Muscle of arm (tissue), 1 donor: ENCODE measurements at regions not wholly inside any gene's neighbourhood (a gene's known extent, or its start where the extent isn't known, plus 50 kb on each side); places are given as distances from the start of the nearest gene placed in this dataset.
"Not testable (repeated sequence)": the region's sequence is repeated elsewhere in the genome, so short reads cannot be mapped to it uniquely, and the experiment has no call there.

Source experiments
- DNase-seq: peaks from one replicate; pipeline ENCODE4 v3.0.0-alpha.2; 2013

DNA sequence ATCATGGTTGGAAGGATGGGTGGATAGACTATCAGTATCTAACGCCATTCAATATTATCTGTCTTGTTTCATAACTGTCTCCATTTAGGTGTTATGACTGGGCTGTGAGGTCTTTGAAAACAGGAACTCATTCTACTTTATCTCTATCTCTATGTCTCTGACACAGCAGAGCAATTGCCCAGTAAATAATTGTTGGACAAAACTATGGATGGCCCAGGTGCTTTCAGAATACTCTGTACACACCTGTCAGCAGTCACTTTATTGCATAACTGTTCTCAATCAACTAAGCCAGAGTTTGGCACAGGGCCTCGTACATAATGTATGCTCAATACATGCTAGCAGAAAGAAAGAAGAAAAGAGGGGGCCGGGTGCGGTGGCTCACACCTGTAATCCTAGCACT is 210.3 kb downstream of the OPA1 start:
- no peak for DNase-seq

DNA sequence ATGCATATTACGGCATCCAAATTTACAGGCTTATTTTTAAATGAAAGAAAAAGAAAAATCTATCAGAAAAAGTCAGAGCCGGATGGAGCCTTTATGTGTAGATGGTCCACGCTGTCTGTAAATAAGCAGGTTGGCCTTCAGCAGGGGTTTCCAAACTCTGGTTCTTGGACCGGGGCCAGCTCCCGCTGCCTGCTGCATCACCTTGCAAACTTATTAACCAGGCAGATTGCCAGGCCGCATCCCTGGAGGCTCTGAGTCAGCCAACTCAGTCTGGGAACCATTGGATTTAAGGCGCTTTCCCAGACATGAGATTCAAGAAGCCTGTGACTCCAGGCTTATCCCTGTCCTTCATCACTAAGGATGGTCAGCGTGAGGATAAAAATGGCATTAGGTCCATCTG is 212.4 kb downstream of the OPA1 start:
- peak; percentile 73 for DNase-seq

DNA sequence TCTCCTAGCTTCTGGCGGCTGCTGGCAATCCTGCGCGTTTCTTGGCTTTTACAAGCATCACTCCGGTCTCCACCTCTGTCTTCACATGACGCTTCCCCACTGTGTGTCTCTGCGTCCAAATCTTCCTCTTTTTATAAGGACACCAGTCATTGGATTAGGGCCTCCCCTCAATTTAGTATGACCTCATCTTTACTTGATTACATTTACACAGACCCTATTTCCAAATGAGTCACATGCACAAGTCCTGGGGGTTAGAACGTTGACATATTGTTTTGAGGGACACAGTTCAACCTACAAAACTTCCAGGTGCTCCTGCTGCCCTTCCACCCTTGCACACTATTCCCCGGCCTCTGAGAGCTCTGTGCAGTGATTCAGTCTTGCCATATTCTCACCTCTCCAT is 215.3 kb downstream of the OPA1 start:
- no peak for DNase-seq

DNA sequence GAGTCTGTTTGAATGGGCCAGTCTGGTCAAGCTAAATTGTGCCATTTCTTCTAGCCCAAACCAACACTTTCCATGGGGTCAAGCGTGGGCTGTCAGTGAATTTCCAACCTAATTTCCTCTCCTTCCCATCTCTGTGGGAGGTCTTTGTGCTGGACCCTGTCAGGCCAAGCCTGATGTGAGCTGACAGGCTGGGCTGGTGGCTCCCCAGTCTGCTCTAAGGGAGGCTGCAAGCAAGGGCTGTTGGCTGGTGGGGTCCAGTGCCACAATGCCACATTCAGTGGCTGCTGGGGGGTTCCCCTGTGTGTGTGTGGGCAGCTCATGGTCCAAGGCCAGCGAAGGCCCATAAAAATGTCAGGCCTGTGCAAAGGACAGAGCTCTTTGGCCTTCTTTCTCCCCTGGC is 216.1 kb downstream of the OPA1 start:
- DNase-seq, result no peak

DNA sequence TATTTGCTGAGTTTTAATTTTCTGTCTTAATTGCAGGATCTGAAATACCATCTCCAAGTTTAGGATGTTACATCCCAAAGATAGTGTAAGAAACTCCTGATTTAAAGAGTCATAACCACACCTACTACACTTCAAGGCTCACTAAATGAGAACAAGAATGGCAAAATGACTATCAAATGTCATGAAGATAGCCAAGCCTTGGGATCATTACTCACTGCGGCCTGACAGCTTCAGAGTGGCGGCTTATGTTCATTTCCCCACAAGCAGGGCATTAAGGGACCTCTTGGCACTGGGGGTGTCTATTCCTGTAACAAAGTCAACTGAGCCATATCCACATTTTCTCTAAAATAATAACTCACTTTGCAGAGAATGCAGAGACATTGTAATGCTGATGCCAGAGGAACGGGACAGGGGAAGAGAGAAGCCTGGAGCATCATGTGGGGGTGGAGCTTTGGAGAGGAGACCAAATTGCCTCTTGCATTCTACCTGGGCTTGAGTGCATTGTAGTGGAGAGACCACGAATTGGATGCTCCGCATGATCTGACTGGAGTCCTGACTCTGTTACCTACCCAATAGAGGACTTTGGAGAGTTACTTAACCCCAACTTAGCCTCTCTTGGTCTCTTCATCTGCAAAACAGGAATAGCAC is 219.2 kb downstream of the OPA1 start:
- DNase-seq, result no peak

DNA sequence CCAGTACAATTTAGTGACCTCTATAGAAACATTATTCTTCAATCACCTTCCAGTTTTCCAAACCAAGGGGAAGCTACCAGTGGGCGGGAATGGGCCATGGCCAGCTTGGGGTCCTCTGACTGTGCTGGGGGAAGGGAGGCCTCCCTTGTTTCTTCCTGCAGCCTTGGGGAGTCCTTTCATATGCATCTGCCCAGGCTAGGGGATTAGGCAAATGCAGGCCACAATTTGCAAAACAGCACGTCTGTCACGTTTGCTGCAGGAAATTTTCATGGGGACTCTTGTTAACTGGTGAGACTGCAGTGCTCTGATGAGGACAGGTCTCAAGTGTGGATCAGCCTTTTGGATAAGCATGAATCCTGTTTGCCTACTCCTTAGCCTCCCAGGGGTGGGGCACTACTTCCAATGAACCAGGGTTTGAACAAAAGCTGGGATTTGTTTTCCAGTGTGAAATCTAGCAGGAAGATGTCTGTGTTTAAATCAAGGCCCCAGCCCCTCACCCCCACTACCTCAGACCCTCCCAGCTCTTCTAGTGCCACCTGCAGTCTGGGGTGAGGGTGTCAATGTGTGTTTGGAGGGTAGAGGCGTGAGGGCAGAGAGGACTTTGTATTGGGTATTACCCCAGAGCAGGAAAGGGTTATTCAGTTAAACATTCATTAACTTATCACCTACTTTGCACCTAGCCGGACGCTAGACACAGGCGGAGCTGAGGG is 219.9 kb downstream of the OPA1 start:
- DNase-seq, result no peak

DNA sequence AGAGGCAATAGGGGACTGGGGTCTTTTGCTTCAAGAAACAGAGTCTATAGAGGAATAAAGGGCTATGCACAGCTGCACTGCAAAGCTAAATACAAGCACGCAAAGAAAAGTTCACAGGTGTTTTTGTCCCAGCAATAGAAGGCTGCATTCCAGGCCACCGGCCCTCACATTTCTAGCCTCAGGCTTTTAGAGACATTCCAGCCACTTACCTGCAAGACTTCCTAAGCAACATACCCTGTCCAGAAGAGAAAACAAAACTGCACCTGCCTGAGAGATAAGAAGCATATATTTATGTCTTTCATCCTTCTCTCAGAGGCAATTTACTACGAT is 220.5 kb downstream of the OPA1 start:
- no peak for DNase-seq

DNA sequence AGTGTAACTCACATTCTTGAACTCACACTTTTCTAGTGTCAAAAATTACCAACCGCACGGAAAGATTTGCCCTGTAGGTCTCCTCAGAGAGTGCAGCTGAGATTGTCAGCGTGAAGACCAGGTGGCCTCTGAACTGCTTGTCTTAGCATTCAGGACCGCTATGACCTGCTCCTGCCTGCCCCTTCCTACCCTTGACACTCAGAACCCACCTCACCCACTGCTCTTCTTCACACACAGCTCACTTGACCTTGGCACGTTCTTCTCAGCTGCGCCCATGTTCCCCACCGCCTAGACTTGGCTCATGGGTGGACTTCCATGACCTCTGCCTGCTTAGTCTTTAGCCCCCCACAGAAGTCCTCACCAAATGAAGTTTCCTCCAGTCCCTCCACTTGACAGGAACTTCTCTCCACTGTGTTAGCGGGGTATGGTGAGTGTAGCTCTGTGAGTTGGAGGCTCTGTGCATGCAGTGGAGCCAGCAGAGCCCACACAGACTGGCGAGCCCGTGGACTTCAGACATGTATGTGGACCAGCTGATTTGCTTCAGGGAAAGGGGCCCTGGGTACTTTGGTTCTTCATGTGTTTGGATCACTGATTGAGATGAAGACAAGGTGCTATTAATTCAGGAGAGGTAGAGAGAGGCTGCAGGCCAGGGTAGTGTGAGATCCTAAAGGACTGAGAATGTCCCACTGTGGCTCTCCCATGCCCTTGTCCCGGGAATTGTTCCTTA is 221.3 kb downstream of the OPA1 start:
- DNase-seq, result no peak

DNA sequence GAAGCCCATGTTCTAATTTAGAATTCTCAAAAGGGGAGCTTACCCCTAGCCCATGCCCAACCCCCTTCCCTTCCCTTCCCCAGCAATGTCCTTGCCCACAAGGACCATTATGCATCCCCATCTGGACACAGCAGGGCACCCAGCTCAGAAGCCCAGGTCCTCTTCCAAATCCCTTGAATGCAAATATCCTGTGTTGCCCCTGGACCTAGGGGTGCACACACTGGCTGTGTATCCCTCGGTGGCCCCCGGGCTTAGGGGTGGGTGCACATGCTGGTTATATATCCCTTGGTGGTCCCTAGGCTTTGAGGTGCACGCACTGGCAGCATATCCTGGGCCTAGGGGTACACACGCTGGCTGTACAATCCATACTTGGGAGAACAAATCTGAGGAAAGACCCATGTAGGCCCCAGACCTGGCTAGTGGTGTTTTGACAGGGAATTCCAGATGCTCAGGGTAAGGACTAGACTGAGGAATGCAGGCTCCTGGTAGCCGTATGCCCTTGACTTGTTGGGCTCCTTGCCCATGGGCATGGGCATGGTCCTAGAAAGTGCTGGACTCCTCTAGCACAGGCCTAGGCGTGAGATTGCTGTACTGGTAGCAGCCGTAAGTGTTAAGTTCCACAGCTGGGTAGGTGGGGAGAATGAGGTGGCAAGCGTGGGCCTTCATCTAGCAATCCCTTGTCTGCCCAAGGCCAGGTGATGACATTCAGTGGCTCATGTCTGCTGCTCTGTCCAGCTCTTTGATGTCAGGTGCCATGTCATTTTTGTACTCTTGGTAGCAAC is 222.4 kb downstream of the OPA1 start:
- no peak for DNase-seq

DNA sequence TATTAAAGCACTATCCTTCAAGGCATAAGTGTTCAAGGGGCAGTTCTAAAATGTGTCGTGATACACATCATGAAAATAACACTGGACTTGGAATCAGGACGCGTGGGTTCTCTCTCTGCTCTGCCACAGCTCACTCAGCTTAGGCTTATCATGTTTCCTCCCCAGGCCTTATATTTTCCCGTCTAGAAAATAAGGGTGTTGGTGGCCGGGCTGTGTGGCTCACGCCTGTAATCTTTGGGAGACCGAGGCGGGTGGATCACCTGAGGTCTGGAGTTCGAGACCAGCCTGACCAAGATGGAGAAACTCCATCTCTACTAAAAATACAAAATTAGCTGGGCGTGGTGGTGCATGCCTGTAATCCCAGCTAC is 223.0 kb downstream of the OPA1 start:
- DNase-seq, result no peak

DNA sequence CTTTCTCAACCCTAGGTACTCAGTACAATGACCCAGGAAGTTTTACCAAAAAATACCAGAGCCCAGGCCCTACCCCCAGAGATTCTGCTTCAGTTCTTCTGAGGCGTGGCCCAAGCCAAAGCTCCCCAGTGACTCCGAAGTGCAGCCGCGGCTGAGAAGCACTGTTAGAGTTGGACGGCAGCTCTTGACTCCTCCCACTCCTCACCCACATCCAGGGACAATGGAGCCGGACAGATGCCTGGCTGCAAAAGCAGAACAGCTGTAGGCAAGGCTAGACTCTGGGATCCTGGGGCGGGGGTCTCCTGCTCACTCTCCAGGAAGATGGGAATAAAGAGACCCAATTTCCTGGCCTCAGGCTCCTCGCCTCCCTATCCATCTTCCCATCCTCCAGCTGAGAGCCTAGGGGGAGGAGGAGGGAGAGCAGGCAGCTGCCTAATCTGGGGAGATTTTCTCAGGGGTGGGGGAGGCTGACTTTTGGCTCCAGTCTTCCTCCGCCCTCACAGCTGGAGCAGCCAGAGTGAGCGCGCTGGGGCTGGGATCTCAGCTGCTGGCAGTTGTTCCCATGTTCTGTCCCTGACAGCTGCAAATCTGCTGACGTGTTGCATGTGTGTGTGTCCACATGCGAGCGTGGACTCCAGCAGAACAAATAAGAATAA is 223.8 kb downstream of the OPA1 start:
- DNase-seq, result peak; percentile 96

DNA sequence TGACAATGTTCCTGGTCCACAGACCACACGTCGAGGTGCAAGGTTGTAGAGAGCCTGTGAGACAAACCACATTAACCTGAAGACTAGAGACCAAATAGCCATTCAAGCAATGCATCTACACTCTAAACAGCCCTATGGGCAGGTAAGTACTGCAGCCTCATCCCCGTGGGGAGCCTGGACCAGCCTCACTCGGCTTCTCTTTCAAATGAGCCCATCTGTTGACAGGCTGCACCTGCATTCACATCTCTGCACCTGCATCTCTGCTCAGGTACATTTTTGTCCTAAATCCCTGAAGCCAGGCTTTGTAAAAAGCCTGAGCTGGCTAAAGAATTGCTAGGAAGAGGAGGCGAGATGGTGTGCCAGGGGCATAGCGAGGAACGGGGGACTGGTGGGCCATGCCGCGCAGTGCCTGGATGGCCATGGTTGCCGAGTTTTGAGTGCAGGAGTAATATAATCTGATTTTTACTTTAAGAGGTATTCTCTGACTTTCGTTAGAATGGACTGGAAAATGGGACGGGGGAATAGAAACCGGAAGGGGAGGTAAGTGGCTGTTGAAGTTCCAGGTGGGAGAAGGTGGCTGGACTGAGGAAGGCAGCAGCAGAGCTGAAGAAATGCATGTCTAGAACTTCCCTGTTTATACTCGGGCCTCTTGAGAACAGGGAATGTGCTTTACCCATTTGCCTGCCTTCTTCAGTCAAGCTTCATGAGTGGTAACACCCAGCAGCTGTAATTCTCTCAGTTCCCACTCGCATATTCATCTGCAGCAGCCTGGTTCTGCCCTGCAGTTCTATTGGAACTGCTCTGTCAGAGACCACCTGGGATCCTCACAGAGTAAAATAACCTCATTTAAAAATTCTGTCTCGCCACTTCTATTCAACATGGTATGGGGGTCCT is 226.4 kb downstream of the OPA1 start:
- no peak for DNase-seq

DNA sequence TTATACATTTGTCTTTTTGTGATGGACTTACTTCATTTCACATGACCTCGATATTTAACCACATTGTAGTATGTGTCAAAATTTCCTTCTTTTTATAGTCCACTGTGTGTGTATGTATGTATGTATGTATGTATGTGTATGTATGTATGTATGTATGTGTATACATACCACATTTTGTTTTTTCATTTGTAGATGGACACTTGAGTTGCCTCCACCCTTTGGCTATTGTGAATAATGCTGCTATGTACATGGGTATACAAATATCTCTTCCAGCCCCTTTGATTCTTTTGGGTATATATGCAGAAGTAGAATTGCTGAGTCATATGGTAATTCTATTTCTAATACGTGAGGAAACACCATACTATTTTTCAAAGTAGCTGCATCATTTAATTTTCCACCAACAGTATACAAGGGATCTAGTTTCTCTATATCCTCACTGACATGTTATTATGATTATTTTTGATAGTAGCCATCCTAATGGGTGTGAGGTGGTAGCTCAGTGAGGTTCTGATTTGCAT is 228.2 kb downstream of the OPA1 start:
- DNase-seq, result no peak

DNA sequence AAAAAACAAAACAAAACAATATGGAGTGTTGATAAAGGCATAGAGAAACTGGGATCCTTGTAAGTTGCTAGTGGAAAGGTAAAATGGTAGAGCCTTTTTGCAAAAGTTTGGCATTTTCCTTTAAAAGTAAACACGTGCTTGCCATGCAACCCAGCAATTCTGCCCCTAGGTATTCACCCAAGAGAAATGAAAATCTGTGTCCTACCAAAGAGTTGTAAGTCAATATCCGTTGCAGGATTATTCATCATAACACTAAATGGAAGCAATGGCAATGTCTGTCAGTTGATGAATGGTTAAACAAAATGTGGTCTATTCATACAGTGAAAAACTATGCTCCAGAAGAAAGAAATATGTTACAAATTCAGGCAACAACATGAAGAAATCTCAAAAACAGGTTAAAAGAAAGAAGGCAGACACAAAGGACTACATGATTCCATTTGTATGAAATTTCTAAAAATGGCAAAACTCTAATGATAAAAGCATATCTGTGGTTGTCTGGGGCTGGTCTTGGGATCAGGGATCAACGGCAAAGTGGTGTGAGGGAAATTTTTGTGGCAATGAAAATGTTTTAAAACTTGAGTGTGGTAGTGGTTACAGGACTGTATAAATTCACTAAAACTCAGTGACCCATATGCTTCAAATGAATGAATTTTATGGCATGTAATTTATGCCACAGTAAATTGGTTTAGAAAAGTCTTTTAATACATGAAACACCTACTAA is 229.6 kb downstream of the OPA1 start:
- no peak for DNase-seq

DNA sequence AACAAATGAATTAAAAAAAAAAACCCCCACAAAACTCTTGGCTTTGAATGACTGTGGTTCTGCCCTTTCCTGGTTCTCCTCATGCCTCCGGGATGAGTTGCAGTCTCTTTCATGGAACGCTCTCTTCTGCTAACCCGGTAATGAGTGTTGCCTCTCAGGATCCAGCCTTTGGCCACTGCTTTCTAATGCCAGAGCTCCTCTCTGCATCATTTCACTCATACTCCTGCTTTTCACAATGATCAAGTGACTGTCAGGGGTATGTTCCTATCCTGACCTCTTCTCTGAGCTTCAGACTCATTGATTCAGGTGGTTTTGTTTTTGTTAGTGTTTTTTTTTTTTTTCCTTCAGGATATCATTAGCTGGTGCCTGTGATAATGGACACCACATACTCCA is 230.2 kb downstream of the OPA1 start:
- not testable (repeated sequence) for DNase-seq

DNA sequence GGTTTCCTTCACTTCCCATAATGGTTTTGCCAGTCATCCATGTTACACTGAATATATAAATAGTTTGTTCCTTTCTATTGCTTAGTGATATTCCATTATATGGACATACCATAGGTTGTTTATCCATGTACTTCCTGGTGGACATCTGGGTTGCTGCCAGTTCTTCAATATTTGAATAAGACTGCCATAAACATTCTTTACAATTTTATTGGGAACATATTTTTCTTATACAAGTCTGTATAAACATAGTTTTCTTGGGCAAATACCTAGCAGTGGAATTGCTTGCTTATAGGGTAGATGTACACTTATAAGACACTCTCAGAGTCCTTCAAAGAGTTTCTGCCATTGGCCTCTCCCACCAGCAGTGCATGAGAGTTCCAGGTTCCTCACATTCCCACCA is 231.4 kb downstream of the OPA1 start:
- DNase-seq, result no peak

DNA sequence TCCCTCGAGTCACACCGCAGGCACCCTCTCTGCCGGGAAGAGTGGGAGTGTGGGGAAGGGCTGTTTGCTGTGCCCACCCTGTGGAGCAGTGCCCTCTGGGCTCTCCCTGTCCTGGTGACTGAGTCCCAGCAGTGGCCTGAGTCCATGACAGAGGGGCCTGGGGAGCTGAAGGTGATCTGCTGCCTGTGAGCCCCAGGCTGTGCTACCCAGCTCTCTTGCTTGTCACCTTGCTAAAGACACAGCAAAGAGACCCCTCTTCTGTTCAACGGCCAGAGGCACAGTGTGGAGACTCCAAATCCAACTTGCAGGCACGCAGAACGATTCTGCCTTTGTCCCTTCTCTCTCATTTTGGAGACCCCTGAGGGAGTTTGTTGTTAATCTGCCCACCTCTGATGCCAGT is 232.6 kb downstream of the OPA1 start:
- no peak for DNase-seq

DNA sequence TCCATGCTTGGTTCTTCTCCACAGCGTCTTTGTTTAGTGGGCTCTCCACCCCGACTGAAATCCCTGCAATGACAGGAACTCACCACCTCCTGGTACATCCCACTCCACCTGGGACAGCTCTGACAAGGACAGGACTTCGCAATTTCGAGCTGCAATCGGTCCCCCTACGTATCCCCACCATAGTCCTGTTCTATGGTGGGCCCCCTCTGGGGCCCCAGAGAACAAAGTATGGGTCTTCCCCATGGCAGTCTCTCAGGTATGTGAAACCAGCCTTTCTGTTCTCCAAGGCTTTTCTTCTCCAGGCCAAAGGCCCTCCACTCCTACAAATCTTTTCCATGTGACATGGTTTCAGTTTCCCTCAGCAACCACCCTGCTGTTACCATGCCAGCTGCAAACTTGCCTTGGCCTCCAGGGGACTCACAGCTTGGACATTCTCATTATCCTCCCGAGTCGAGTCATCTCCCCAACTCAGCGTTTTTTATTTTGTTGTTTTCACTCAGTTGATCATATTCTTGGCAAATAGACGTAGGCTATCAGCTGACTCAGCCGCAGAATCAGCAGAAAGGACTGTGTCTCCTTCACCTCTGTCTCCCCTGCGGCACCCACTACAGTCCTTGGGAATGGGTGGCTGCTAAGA is 233.3 kb downstream of the OPA1 start:
- no peak for DNase-seq

DNA sequence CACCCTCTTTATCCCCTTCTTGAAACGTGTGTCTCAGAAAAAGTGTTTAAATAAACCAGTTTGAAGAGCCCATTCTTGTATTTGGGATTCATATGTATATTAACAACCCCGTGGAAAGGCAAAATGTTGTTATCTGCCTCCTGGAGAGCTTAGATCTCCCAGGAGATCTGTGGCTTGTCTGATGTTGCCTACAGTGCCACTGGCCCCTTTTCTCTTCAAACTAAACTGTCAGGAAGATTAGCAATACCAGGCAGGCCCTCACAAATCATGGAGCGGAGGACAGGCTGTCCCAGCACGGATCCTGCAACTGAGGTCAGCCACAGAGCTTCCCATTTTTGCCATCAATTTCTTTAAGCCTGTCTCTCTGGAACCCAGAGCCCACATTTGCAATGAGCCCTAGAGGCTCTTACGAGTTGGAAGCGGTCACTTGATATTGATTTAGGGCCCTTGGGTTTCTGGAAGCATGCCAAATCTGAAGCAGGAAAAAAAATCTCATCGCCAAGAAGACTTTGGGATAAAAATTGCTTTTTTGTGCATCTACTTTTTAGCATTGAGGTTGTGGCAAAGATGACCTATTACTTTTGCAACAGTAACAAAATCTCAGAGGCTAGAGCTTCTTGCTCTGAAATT is 234.1 kb downstream of the OPA1 start:
- no peak for DNase-seq
